ENCODE measurements at regions not wholly inside any gene's neighbourhood (a gene's known extent, or its start where the extent isn't known, plus 50 kb on each side); places are given as distances from the start of the nearest gene placed in this dataset.

DNA sequence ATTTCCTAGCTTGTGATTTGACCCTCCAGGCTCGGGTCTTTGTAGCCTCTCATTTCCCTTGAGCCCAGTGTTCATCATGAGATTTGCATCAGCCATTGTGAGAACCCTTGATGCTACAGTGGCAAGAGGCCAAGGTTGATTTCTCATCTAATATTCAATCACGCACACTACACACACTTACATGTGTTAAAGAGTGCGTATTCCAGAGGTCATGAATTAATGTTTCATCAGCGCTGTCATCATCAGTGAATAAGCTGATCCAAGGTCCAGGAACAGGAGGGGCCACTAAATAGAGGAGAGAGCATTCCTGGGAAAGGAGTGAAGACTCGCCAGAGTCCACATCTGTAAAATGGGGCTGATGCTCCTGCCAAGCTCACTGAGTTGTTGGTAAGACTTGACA, 276.1 kb upstream of the SIX2 start:
- H3K27ac Mint-ChIP-seq = no peak overlapping the region
- no peaks in the 10 kb centered on the region for H3K4me1 Mint-ChIP-seq
- H3K9me3 Mint-ChIP-seq = no peaks in the 10 kb centered on the region
- H3K4me3 Mint-ChIP-seq = no peak overlapping the region
- DNase-seq (ENCODE audit: low spot score in 2 of 2) (no peak), ATAC-seq (no peak)
- H3K36me3 Mint-ChIP-seq = no peaks in the 10 kb centered on the region

- no peak for ATAC-seq
- Mint-ChIP-seq H3K4me3 (no peak overlapping the region), H3K36me3 (no peaks in the 10 kb centered on the region), H3K4me1 (no peaks in the 10 kb centered on the region), H3K9me3 (no peaks in the 10 kb centered on the region), H3K27ac (no peak overlapping the region)
- no peak for DNase-seq (ENCODE audit: low spot score in 2 of 2)
Measured at GRCh38 chr2:45284621-45284995, 275.4 kb upstream of the SIX2 start.

GRCh38 chr2:45283764-45284620, 274.7 kb upstream of the SIX2 start:
- H3K36me3 Mint-ChIP-seq = no peaks in the 10 kb centered on the region
- no peaks in the 10 kb centered on the region for H3K9me3 Mint-ChIP-seq
- no peaks in the 10 kb centered on the region for H3K4me1 Mint-ChIP-seq
- H3K4me3 Mint-ChIP-seq = no peak overlapping the region
- DNase-seq (ENCODE audit: low spot score in 2 of 2) = no peak
- ATAC-seq = no peak
- no peak overlapping the region for H3K27ac Mint-ChIP-seq

DNA sequence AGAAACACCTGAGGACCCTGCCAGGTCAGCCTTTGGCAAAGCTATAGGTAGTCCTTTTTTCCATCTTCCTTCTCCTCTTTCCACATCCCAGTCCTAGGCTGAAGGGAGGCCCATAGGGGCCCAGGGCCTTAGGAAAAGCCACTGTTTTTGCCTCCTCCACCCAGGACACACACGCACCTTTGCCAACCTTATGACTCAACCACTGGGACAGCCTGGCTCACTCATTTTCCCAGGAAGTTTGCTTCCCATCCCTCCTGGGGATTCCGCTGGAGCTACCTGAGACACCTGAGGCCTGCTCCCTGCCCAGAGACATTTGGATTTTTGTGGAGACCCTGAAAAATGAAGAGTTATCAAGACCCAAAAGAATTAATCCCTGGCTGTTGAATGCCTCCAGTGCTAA, 273.4 kb upstream of the SIX2 start:
- no peak for ATAC-seq
- H3K27ac Mint-ChIP-seq = no peak overlapping the region
- no peak overlapping the region for H3K4me3 Mint-ChIP-seq

GRCh38 chr2:45281311-45281710, 272.1 kb upstream of the SIX2 start:
- H3K36me3 Mint-ChIP-seq = no peaks in the 10 kb centered on the region
- no peak overlapping the region for H3K27ac Mint-ChIP-seq
- no peak overlapping the region for H3K4me3 Mint-ChIP-seq
- no peak for DNase-seq (ENCODE audit: low spot score in 2 of 2)
- ATAC-seq = no peak
- H3K9me3 Mint-ChIP-seq = no peaks in the 10 kb centered on the region
- H3K4me1 Mint-ChIP-seq = no peaks in the 10 kb centered on the region

More for the DNA sequence above, 273.4 kb upstream of the SIX2 start:
- no peaks in the 10 kb centered on the region for H3K9me3 Mint-ChIP-seq
- no peaks in the 10 kb centered on the region for H3K4me1 Mint-ChIP-seq
- no peak for DNase-seq (ENCODE audit: low spot score in 2 of 2)
- no peaks in the 10 kb centered on the region for H3K36me3 Mint-ChIP-seq

- Mint-ChIP-seq H3K27ac (no peak overlapping the region), H3K4me3 (no peak overlapping the region), H3K4me1 (no peaks in the 10 kb centered on the region), H3K9me3 (no peaks in the 10 kb centered on the region), H3K36me3 (no peaks in the 10 kb centered on the region)
- ATAC-seq (no peak), DNase-seq (ENCODE audit: low spot score in 2 of 2) (no peak)
Measured at GRCh38 chr2:45280794-45281193, 271.5 kb upstream of the SIX2 start.

DNA sequence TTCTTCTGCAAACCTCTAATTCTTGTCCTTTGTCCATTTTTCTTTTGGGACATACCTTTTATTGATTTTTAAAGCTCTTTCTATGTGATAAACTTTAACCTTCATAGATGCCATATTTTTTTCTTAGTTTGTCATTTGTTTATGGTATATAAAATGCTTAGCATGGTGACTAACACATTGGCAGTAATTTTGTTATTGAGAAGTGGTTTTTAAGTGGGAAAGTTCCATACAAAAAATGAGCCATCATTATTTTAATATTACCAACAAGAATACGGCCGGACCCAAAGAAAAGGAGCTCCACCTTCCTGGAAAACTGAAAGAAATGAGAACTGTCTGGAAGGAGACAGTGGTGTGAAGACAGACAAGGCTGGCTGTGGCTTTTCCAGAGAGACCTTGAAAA, 270.1 kb upstream of the SIX2 start:
- H3K9me3 Mint-ChIP-seq = no peaks in the 10 kb centered on the region
- no peak for ATAC-seq
- no peaks in the 10 kb centered on the region for H3K36me3 Mint-ChIP-seq
- no peak for DNase-seq (ENCODE audit: low spot score in 2 of 2)
- H3K4me3 Mint-ChIP-seq = no peak overlapping the region
- H3K27ac Mint-ChIP-seq = no peak overlapping the region
- no peaks in the 10 kb centered on the region for H3K4me1 Mint-ChIP-seq

DNA sequence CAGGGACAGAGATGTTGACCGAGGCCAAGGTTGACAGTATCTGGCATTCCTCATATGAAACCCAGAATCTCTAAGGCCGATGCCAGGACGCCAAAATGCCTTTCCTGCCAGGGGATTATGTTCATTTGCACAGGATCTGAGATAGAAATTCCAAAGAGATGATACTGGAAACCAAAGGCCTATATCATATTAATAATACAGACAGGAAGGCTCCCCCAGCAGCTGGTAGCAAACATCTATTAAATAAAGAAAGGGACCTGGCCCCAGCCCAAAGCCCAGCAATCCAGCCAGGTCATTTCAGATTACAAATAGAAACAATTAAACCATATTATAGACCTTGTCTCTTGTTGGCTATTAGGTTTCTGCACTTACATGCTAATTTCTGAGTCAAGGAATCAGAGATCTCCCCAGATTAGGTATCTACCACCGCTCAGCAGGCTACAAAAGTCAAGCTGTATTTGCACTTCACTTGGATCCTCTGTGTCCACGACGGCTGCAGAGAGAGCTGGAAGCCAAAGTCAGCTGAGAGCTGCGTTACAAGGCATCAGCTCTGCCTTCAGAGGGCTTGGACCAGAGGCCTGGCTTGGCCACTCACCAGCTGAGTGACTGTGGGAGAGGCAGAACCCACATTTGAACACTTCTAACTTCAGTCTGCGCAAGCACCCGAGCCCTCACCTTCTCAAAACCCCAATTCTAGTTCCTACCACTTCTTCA, 269.3 kb upstream of the SIX2 start:
- H3K36me3 Mint-ChIP-seq = no peaks in the 10 kb centered on the region
- no peak overlapping the region for H3K27ac Mint-ChIP-seq
- no peak overlapping the region for H3K4me3 Mint-ChIP-seq
- no peak for DNase-seq (ENCODE audit: low spot score in 2 of 2)
- ATAC-seq = no peak
- no peaks in the 10 kb centered on the region for H3K4me1 Mint-ChIP-seq
- no peaks in the 10 kb centered on the region for H3K9me3 Mint-ChIP-seq

DNA sequence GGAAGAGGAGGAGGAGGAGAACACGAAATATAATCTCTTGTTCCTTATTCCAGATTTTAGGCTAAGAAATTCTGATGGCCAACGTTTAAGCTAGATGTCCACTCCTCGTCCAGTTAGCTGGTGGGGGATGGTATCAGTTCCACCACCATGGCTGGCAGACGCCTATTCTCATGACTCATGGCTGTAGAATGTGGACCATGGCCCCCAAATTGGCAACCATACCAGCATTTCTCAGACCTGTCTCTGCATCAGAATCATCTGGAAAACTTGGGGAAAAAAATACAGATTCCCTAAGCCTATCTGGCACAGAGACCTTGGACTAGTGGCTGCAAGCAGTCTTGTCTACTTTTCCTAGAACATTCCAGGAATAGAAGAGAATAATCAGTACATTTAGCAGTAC, 267.7 kb upstream of the SIX2 start:
- Mint-ChIP-seq H3K27ac (no peak overlapping the region), H3K9me3 (no peaks in the 10 kb centered on the region)
- ATAC-seq = no peak

DNA sequence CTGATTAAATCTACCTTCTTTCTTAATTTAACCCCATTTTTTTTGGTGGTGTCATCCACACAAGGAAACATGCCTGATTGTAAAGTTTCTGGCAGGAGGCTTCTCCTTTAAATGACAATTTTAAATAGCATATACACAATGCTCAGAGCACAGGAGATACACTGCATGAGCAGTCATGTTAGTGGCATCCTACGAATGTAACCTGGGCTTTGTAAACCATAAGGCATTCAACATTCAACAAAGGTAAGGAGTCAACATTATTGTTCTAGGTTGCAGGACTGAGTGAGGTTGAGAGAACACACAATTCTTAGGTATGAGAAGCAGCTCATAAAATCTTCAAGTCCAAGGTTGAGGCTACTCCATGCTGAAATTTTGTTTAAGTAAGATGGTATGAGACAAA, 266.6 kb upstream of the SIX2 start:
- DNase-seq (ENCODE audit: low spot score in 2 of 2) = no peak
- no peak overlapping the region for H3K27ac Mint-ChIP-seq
- ATAC-seq = no peak

More for the DNA sequence above, 267.7 kb upstream of the SIX2 start:
- H3K4me1 Mint-ChIP-seq = no peaks in the 10 kb centered on the region
- DNase-seq (ENCODE audit: low spot score in 2 of 2) = no peak
- no peak overlapping the region for H3K4me3 Mint-ChIP-seq
- no peaks in the 10 kb centered on the region for H3K36me3 Mint-ChIP-seq

GRCh38 chr2:45275242-45275805, 266.1 kb upstream of the SIX2 start:
- H3K9me3 Mint-ChIP-seq = no peaks in the 10 kb centered on the region
- no peak overlapping the region for H3K27ac Mint-ChIP-seq
- no peak for DNase-seq (ENCODE audit: low spot score in 2 of 2)
- H3K36me3 Mint-ChIP-seq = no peaks in the 10 kb centered on the region
- H3K4me1 Mint-ChIP-seq = no peaks in the 10 kb centered on the region
- H3K4me3 Mint-ChIP-seq = no peak overlapping the region
- ATAC-seq = no peak

More for the DNA sequence above, 266.6 kb upstream of the SIX2 start:
- no peaks in the 10 kb centered on the region for H3K4me1 Mint-ChIP-seq
- H3K36me3 Mint-ChIP-seq = no peaks in the 10 kb centered on the region
- H3K9me3 Mint-ChIP-seq = no peaks in the 10 kb centered on the region
- no peak overlapping the region for H3K4me3 Mint-ChIP-seq

- DNase-seq (ENCODE audit: low spot score in 2 of 2) (no peak), ATAC-seq (no peak)
- H3K27ac Mint-ChIP-seq = no peak overlapping the region
- no peaks in the 10 kb centered on the region for H3K36me3 Mint-ChIP-seq
- no peaks in the 10 kb centered on the region for H3K4me1 Mint-ChIP-seq
- no peak overlapping the region for H3K4me3 Mint-ChIP-seq
- H3K9me3 Mint-ChIP-seq = no peaks in the 10 kb centered on the region
Measured at GRCh38 chr2:45274250-45274926, 265.1 kb upstream of the SIX2 start.

DNA sequence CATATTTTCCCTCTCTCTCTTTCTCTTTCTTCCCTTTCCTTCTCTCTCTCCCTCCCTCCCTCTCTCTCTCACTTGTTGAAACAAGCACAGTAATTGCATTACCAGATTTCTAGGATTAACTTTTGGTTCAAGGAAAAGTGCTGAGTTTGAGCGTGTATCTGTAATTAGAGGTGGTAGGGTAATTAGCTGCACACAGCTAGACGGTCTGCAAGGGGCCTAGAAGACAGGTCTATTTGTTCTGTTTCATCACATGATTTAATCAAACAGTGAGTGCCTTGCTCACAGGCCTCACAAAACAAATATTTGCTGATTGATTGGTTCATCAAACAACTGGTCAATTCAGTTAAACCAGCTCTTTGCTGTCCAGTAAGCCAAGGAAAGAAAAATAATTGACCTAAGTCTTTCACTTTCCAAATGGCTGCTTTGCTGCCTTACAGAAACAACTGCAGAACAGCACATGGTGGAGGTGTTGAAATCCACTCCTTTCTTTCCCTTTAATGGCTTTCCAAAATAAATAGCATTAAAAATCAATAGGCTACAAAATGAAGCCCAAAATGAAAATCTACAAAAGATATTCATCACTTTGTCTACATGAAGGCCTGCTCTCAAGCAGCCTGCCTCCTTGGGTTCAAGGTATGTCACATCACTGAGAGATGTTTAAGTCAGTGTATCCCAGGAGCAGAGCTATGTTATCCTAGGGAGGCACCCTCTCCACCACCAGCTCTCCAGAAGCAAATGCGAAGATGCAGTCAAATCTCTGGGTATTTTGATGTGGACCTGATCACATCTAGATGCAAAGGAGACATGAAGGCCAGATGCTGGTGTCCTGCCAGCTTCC, 264.4 kb upstream of the SIX2 start:
- Mint-ChIP-seq H3K4me1 (no peaks in the 10 kb centered on the region), H3K36me3 (no peaks in the 10 kb centered on the region), H3K4me3 (no peak overlapping the region), H3K27ac (no peak overlapping the region), H3K9me3 (no peaks in the 10 kb centered on the region)
- DNase-seq (ENCODE audit: low spot score in 2 of 2) (no peak), ATAC-seq (no peak)

DNA sequence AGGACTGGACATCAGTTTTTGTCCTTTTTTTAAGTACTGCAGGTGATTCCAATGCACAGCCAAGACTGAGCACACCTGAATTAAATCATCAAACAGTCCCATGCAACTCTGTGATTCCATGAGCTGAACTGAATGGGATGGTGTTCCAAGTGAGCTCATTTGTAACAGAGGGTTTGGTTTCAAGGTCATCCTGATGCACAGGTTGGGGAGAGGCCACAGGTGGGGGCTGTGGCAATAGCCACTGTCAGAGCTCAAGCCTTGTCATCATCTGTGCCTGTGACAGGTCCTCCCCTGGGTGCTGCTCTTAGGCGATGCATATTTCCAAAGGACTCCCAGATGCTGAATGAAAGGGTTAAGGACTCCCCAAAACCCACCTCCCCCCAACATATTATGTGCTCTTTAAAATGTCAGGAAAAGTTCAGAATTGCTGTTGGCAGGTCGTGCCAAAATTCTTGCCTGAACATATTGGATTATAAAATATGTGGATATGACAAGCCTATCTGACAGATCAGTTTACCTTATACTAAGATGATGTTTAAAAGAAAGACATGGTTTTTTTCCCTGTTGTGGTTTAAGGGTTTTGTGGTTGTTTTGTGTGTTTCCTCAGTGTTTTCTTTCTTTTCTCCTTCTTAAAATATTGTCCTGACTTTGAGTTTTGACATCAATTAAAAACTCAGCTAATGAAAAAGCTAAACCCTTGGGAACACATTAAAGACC, 263.5 kb upstream of the SIX2 start:
- Mint-ChIP-seq H3K27ac (no peak overlapping the region), H3K36me3 (no peaks in the 10 kb centered on the region), H3K9me3 (no peaks in the 10 kb centered on the region), H3K4me1 (no peaks in the 10 kb centered on the region), H3K4me3 (no peak overlapping the region)
- DNase-seq (ENCODE audit: low spot score in 2 of 2) (no peak), ATAC-seq (no peak)

All from stimulated activated effector memory CD8-positive, alpha-beta T cell treated with anti-CD3 and anti-CD28 coated beads, Interleukin-12 subunit alpha, Interleukin-12 subunit beta, amount 100 ng/mL, for 72 hours (primary cell).